H9 (cell line): ENCODE measurements at regions not wholly inside any gene's neighbourhood (a gene's known extent, or its start where the extent isn't known, plus 50 kb on each side); places are given as distances from the start of the nearest gene placed in this dataset.

Source experiments
- DNase-seq: peaks from one replicate; pipeline ENCODE4 v3.0.0-alpha.2; 2017
- H2AFZ ChIP-seq: one replicate; pipeline ENCODE4 v1.6.1; 2013; ENCODE audit warnings: mild to moderate bottlenecking, low read length, control low read depth, moderate library complexity
- H2AK5ac ChIP-seq: 2 replicates; pipeline ENCODE4 v1.6.1; 2013; ENCODE audit warnings: low read length, control low read depth, mixed read lengths; ENCODE audit not compliant: insufficient read length
- H2BK120ac ChIP-seq: one replicate; pipeline ENCODE4 v1.6.1; 2013; ENCODE audit warnings: low read depth, mild to moderate bottlenecking, low read length, control low read depth, inconsistent platforms; ENCODE audit not compliant: poor library complexity, severe bottlenecking
- H2BK12ac ChIP-seq: 2 replicates; pipeline ENCODE4 v1.6.1; 2013; ENCODE audit warnings: low read length, control low read depth, mixed read lengths, low read depth; ENCODE audit not compliant: insufficient read length
- H2BK15ac ChIP-seq: 2 replicates; pipeline ENCODE4 v1.6.1; 2013; ENCODE audit warnings: low read depth, low read length, control low read depth
- H2BK20ac ChIP-seq: one replicate; pipeline ENCODE4 v1.6.1; 2013; ENCODE audit warnings: low read depth, mild to moderate bottlenecking, low read length, control low read depth, inconsistent platforms; ENCODE audit not compliant: poor library complexity, severe bottlenecking
- H2BK5ac ChIP-seq: 2 replicates; pipeline ENCODE4 v1.6.1; 2013; ENCODE audit warnings: low read length, control low read depth, mixed read lengths; ENCODE audit not compliant: insufficient read length
- H3K14ac ChIP-seq: 2 replicates; pipeline ENCODE4 v1.6.1; 2013; ENCODE audit warnings: low read length, control low read depth; ENCODE audit not compliant: insufficient read depth
- H3K18ac ChIP-seq: 2 replicates; pipeline ENCODE4 v1.6.1; 2013; ENCODE audit warnings: low read depth, mild to moderate bottlenecking, mixed read lengths, low read length, control low read depth; ENCODE audit not compliant: insufficient read length
- H3K23ac ChIP-seq: 2 replicates; pipeline ENCODE4 v1.6.1; 2013; ENCODE audit warnings: low read length, control low read depth, mixed read lengths, low read depth; ENCODE audit not compliant: insufficient read length
- H3K23me2 ChIP-seq: 2 replicates; pipeline ENCODE4 v1.6.1; 2013; ENCODE audit warnings: low read depth, mild to moderate bottlenecking, mixed read lengths, low read length, control low read depth; ENCODE audit not compliant: insufficient read length, poor library complexity, severe bottlenecking
- H3K27ac ChIP-seq: 2 replicates; pipeline ENCODE4 v1.5.1; 2013; ENCODE audit warnings: low read length, control low read depth, mixed read lengths, low read depth; ENCODE audit not compliant: insufficient read length
- H3K27me3 ChIP-seq: 2 replicates; pipeline ENCODE4 v1.6.1; 2013; ENCODE audit warnings: low read length, control low read depth, inconsistent platforms; ENCODE audit not compliant: insufficient read depth
- H3K4ac ChIP-seq: 2 replicates; pipeline ENCODE4 v1.6.1; 2013; ENCODE audit warnings: low read depth, mild to moderate bottlenecking, control low read depth, inconsistent platforms, low read length, moderate library complexity
- H3K4me1 ChIP-seq: 2 replicates; pipeline ENCODE4 v1.6.1; 2013; ENCODE audit warnings: low read length, control low read depth, inconsistent platforms; ENCODE audit not compliant: insufficient read depth
- H3K4me2 ChIP-seq: 2 replicates; pipeline ENCODE4 v1.6.1; 2013; ENCODE audit warnings: low read length, control low read depth, mixed read lengths; ENCODE audit not compliant: insufficient read length, insufficient read depth
- H3K56ac ChIP-seq: 2 replicates; pipeline ENCODE4 v1.6.1; 2013; ENCODE audit warnings: low read depth, mild to moderate bottlenecking, mixed read lengths, low read length, control low read depth; ENCODE audit not compliant: insufficient read length
- H3K79me1 ChIP-seq: 2 replicates; pipeline ENCODE4 v1.6.1; 2013; ENCODE audit warnings: low read depth, mild to moderate bottlenecking, moderate library complexity, low read length, control low read depth, inconsistent platforms; ENCODE audit not compliant: insufficient read depth, poor library complexity, severe bottlenecking
- H3K79me2 ChIP-seq: 2 replicates; pipeline ENCODE4 v1.6.1; 2013; ENCODE audit warnings: low read length, control low read depth, inconsistent platforms; ENCODE audit not compliant: insufficient read depth
- H3K9ac ChIP-seq: 2 replicates; pipeline ENCODE4 v1.6.1; 2013; ENCODE audit warnings: low read length, control low read depth, mixed read lengths; ENCODE audit not compliant: insufficient read length; ENCODE audit errors: extremely low read depth
- H3K9me3 ChIP-seq: one replicate; pipeline ENCODE4 v1.6.1; 2013; ENCODE audit warnings: low read depth, low read length, inconsistent platforms; ENCODE audit not compliant: control insufficient read depth
- H3T11ph ChIP-seq: one replicate; pipeline ENCODE4 v1.6.1; 2013; ENCODE audit warnings: mild to moderate bottlenecking, low read length, control low read depth, inconsistent platforms
- H4K20me1 ChIP-seq: one replicate; pipeline ENCODE4 v1.6.1; 2013; ENCODE audit not compliant: control insufficient read depth, insufficient read length, insufficient read depth
- H4K5ac ChIP-seq: 2 replicates; pipeline ENCODE4 v1.6.1; 2013; ENCODE audit warnings: low read depth, mild to moderate bottlenecking, mixed read lengths, low read length, control low read depth; ENCODE audit not compliant: insufficient read length
- H4K8ac ChIP-seq: replicated peaks from 2 replicates; pipeline ENCODE4 v1.6.1; 2013; ENCODE audit warnings: low read length, control low read depth, mixed read lengths, low read depth; ENCODE audit not compliant: insufficient read length
- H4K91ac ChIP-seq: 2 replicates; pipeline ENCODE4 v1.6.1; 2013; ENCODE audit warnings: low read depth, mild to moderate bottlenecking, moderate library complexity, mixed read lengths, low read length, control low read depth; ENCODE audit not compliant: insufficient read length
- H3K27ac Mint-ChIP-seq, 3 experiments: 2 replicates in 2 of 3; 3 replicates in 1 of 3; pipeline ENCODE4 v1.8.0; 2020 to 2021; ENCODE audit warnings: mixed read lengths in 3 of 3, mild to moderate bottlenecking in 1 of 3, moderate library complexity in 1 of 3
- H3K27me3 Mint-ChIP-seq: 2 replicates; pipeline ENCODE4 v1.8.0; 2021; ENCODE audit warnings: low read depth, mild to moderate bottlenecking, moderate library complexity, mixed read lengths
- H3K36me3 Mint-ChIP-seq, 3 experiments: 2 replicates in 2 of 3; 3 replicates in 1 of 3; pipeline ENCODE4 v1.8.0; 2020 to 2021; ENCODE audit warnings: low read depth in 3 of 3, mixed read lengths in 3 of 3; ENCODE audit not compliant: insufficient read depth in 1 of 3
- H3K4me1 Mint-ChIP-seq, 2 experiments: 2 replicates each; pipeline ENCODE4 v1.8.0; 2020; ENCODE audit warnings: mixed read lengths in 2 of 2
- H3K4me3 Mint-ChIP-seq, 2 experiments: 2 replicates in 1 of 2; 3 replicates in 1 of 2; pipeline ENCODE4 v1.8.0; 2020 to 2021; ENCODE audit warnings: mild to moderate bottlenecking in 2 of 2, mixed read lengths in 2 of 2, moderate library complexity in 1 of 2
- H3K9me3 Mint-ChIP-seq, 2 experiments: 2 replicates in 1 of 2; 3 replicates in 1 of 2; pipeline ENCODE4 v1.8.0; 2020; ENCODE audit warnings: mild to moderate bottlenecking in 2 of 2, mixed read lengths in 2 of 2, moderate library complexity in 1 of 2
- CTCF ChIP-seq: fragments of 200-600 bp; sonication (generic); conservative IDR thresholded peaks from 3 replicates; pipeline ENCODE4 v1.8.0; 2021; ENCODE audit warnings: antibody characterized with exemption, mild to moderate bottlenecking
- WGBS: extraction: QIAGEN DNeasy Blood & Tissue Kit; methylation state at CpG from one replicate; pipeline ENCODE4 v1.1.7; 2013; ENCODE audit warnings: missing lambda C conversion rate, low lambda C conversion rate, mixed read lengths; ENCODE audit not compliant: insufficient read length; ENCODE audit errors: extremely low coverage; 5-methylcytosine and 5-hydroxymethylcytosine counted together

- Mint-ChIP-seq H3K36me3 (peaks cover 0 to 5% (median 4%) of the 10 kb centered on the region in 3 experiments; a peak in 4 of 7 replicates), H3K9me3 (peaks cover 5 to 8% of the 10 kb centered on the region in 2 experiments), H3K4me3 (no peak overlapping the region), H3K27me3 (no peaks in the 10 kb centered on the region), H3K27ac (no peak overlapping the region), H3K4me1 (no peaks in the 10 kb centered on the region)
- Histone ChIP-seq H3K9me3 (no peaks in the 10 kb centered on the region), H2BK15ac (no peak overlapping the region), H4K91ac (no peak overlapping the region), H3K56ac (no peak overlapping the region), H2AFZ (no peak overlapping the region), H4K20me1 (no peaks in the 10 kb centered on the region), H2BK12ac (no peak overlapping the region), H3K79me2 (no peaks in the 10 kb centered on the region), H4K8ac (no peak overlapping the region), H3K79me1 (no peaks in the 10 kb centered on the region), H3K18ac (no peak overlapping the region), H3K27me3 (no peaks in the 10 kb centered on the region), H3K4me2 (no peak overlapping the region), H2BK5ac (no peak overlapping the region), H2BK120ac (no peak overlapping the region), H3K27ac (no peak overlapping the region), H4K5ac (no peak overlapping the region), H3K14ac (no peak overlapping the region), H3T11ph (no peak overlapping the region), H3K23me2 (no peaks in the 10 kb centered on the region), H2AK5ac (no peak overlapping the region), H3K4me1 (no peaks in the 10 kb centered on the region), H3K9ac (no peak overlapping the region), H3K4ac (no peak overlapping the region), H3K23ac (no peak overlapping the region), H2BK20ac (no peak overlapping the region)
- DNase-seq: no peak
- TF ChIP-seq CTCF: no peak
- no CpG with 5 or more reads among the region's 2 CpGs for WGBS
Observed at GRCh38 chr5:152933056-152933455, 528.0 kb upstream of the NMUR2 start.
